ENCODE measurements at regions not wholly inside any gene's neighbourhood (a gene's known extent, or its start where the extent isn't known, plus 50 kb on each side); places are given as distances from the start of the nearest gene placed in this dataset.

DNA sequence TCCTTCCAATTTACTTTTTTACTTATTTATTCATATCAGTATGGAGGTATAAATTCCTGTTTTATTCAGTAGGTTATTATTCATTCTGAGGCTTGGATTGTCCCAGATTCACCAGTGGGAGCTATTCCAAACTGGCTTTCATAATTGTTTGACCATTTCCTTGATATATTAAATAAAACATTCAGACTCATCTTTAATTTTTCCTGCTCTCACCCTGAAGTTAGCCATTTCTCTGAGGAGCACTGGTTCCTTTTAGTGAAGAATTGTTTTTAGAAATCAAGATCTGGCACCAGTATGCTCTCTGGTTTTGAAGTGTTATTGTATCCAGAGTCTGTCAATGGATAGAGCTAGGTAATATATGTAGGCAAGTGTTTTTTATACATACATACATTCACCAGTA is 66.9 kb upstream of the DCBLD2 start:
- no peak overlapping the region for H3K4me2 ChIP-seq (ENCODE audit: low read length)
- no peaks in the 10 kb centered on the region for H3K9me2 ChIP-seq (ENCODE audit: insufficient read depth, low read length)
- H4K20me1 ChIP-seq (ENCODE audit: insufficient read depth), result no peaks in the 10 kb centered on the region
- H3F3A ChIP-seq (ENCODE audit: insufficient read depth, low read length, poor library complexity, severe bottlenecking), result no peaks in the 10 kb centered on the region
- H3K4me3 ChIP-seq (ENCODE audit: low read length), result no peak overlapping the region
- no peak for TF ChIP-seq EZH2 (IDR thresholded peaks at IDR 0.05; ENCODE audit: borderline replicate concordance, insufficient read depth, low read length, poor library complexity, severe bottlenecking)
- no peak for TF ChIP-seq RAD21 (conservative IDR thresholded peaks at IDR 0.05)
- TF ChIP-seq TAF1 (IDR thresholded peaks at IDR 0.05; ENCODE audit: low read depth), result no peak
- TF ChIP-seq, protein P1, sequence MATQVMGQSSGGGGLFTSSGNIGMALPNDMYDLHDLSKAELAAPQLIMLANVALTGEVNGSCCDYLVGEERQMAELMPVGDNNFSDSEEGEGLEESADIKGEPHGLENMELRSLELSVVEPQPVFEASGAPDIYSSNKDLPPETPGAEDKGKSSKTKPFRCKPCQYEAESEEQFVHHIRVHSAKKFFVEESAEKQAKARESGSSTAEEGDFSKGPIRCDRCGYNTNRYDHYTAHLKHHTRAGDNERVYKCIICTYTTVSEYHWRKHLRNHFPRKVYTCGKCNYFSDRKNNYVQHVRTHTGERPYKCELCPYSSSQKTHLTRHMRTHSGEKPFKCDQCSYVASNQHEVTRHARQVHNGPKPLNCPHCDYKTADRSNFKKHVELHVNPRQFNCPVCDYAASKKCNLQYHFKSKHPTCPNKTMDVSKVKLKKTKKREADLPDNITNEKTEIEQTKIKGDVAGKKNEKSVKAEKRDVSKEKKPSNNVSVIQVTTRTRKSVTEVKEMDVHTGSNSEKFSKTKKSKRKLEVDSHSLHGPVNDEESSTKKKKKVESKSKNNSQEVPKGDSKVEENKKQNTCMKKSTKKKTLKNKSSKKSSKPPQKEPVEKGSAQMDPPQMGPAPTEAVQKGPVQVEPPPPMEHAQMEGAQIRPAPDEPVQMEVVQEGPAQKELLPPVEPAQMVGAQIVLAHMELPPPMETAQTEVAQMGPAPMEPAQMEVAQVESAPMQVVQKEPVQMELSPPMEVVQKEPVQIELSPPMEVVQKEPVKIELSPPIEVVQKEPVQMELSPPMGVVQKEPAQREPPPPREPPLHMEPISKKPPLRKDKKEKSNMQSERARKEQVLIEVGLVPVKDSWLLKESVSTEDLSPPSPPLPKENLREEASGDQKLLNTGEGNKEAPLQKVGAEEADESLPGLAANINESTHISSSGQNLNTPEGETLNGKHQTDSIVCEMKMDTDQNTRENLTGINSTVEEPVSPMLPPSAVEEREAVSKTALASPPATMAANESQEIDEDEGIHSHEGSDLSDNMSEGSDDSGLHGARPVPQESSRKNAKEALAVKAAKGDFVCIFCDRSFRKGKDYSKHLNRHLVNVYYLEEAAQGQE (IDR thresholded peaks at IDR 0.05; ENCODE audit: borderline replicate concordance), result no peak
- TF ChIP-seq, protein P2, sequence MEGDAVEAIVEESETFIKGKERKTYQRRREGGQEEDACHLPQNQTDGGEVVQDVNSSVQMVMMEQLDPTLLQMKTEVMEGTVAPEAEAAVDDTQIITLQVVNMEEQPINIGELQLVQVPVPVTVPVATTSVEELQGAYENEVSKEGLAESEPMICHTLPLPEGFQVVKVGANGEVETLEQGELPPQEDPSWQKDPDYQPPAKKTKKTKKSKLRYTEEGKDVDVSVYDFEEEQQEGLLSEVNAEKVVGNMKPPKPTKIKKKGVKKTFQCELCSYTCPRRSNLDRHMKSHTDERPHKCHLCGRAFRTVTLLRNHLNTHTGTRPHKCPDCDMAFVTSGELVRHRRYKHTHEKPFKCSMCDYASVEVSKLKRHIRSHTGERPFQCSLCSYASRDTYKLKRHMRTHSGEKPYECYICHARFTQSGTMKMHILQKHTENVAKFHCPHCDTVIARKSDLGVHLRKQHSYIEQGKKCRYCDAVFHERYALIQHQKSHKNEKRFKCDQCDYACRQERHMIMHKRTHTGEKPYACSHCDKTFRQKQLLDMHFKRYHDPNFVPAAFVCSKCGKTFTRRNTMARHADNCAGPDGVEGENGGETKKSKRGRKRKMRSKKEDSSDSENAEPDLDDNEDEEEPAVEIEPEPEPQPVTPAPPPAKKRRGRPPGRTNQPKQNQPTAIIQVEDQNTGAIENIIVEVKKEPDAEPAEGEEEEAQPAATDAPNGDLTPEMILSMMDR (IDR thresholded peaks at IDR 0.05; ENCODE audit: poor library complexity, severe bottlenecking), result no peak
- no peak for TF ChIP-seq SMC3 (conservative IDR thresholded peaks at IDR 0.05; ENCODE audit: poor library complexity)
- TF ChIP-seq EP300 (conservative IDR thresholded peaks at IDR 0.05; ENCODE audit: poor library complexity, severe bottlenecking), result no peak
- TF ChIP-seq MXI1 (conservative IDR thresholded peaks at IDR 0.05; ENCODE audit: poor library complexity, severe bottlenecking), result no peak
- TF ChIP-seq POLR2AphosphoS5 (IDR thresholded peaks at IDR 0.05), result no peak
- no peaks in the 10 kb centered on the region for H3K36me3 ChIP-seq (ENCODE audit: insufficient read depth, low read length)
- H3K27ac ChIP-seq (ENCODE audit: low read length), result no peak overlapping the region
- H3K9ac ChIP-seq (ENCODE audit: low read length), result no peak overlapping the region
- no peaks in the 10 kb centered on the region for H3K79me2 ChIP-seq (replicated peaks; ENCODE audit: insufficient read depth, low read length)
- H3K9me3 ChIP-seq (ENCODE audit: low read length), result no peaks in the 10 kb centered on the region
- no peaks in the 10 kb centered on the region for H3K27me3 ChIP-seq (ENCODE audit: insufficient read depth, low read depth, low read length)
- no peak overlapping the region for H2AFZ ChIP-seq (ENCODE audit: low read depth, low read length)

GRCh38 chr3:98967758-98968157 is 66.3 kb upstream of the DCBLD2 start:
- Histone ChIP-seq H3K9me3 (ENCODE audit: low read length) (no peaks in the 10 kb centered on the region), H3K4me2 (ENCODE audit: low read length) (no peak overlapping the region), H2AFZ (ENCODE audit: low read depth, low read length) (no peak overlapping the region), H3K36me3 (ENCODE audit: insufficient read depth, low read length) (no peaks in the 10 kb centered on the region), H3F3A (ENCODE audit: insufficient read depth, low read length, poor library complexity, severe bottlenecking) (no peaks in the 10 kb centered on the region), H3K9ac (ENCODE audit: low read length) (no peak overlapping the region), H3K27ac (ENCODE audit: low read length) (no peak overlapping the region), H4K20me1 (ENCODE audit: insufficient read depth) (no peaks in the 10 kb centered on the region), H3K4me3 (ENCODE audit: low read length) (no peak overlapping the region), H3K79me2 (replicated peaks; ENCODE audit: insufficient read depth, low read length) (no peaks in the 10 kb centered on the region), H3K9me2 (ENCODE audit: insufficient read depth, low read length) (no peaks in the 10 kb centered on the region), H3K27me3 (ENCODE audit: insufficient read depth, low read depth, low read length) (no peaks in the 10 kb centered on the region)
- no peak for TF ChIP-seq TAF1 (IDR thresholded peaks at IDR 0.05; ENCODE audit: low read depth)
- TF ChIP-seq, protein P2 (IDR thresholded peaks at IDR 0.05; ENCODE audit: poor library complexity, severe bottlenecking), result no peak
- no peak for TF ChIP-seq EZH2 (IDR thresholded peaks at IDR 0.05; ENCODE audit: borderline replicate concordance, insufficient read depth, low read length, poor library complexity, severe bottlenecking)
- no peak for TF ChIP-seq MXI1 (conservative IDR thresholded peaks at IDR 0.05; ENCODE audit: poor library complexity, severe bottlenecking)
- TF ChIP-seq, protein P1 (IDR thresholded peaks at IDR 0.05; ENCODE audit: borderline replicate concordance), result no peak
- no peak for TF ChIP-seq POLR2AphosphoS5 (IDR thresholded peaks at IDR 0.05)
- no peak for TF ChIP-seq SMC3 (conservative IDR thresholded peaks at IDR 0.05; ENCODE audit: poor library complexity)
- no peak for TF ChIP-seq EP300 (conservative IDR thresholded peaks at IDR 0.05; ENCODE audit: poor library complexity, severe bottlenecking)
- no peak for TF ChIP-seq RAD21 (conservative IDR thresholded peaks at IDR 0.05)

Data from neural cell (in vitro differentiated cells).